GM18520 (cell line): ENCODE measurements at regions not wholly inside any gene's neighbourhood (a gene's known extent, or its start where the extent isn't known, plus 50 kb on each side); places are given as distances from the start of the nearest gene placed in this dataset.

Experiments used
- ATAC-seq: cut with Tn5 transposase; IDR thresholded peaks from one replicate; pipeline ENCODE4 v1.9.1; 2021; ENCODE audit not compliant: unreplicated experiment

DNA sequence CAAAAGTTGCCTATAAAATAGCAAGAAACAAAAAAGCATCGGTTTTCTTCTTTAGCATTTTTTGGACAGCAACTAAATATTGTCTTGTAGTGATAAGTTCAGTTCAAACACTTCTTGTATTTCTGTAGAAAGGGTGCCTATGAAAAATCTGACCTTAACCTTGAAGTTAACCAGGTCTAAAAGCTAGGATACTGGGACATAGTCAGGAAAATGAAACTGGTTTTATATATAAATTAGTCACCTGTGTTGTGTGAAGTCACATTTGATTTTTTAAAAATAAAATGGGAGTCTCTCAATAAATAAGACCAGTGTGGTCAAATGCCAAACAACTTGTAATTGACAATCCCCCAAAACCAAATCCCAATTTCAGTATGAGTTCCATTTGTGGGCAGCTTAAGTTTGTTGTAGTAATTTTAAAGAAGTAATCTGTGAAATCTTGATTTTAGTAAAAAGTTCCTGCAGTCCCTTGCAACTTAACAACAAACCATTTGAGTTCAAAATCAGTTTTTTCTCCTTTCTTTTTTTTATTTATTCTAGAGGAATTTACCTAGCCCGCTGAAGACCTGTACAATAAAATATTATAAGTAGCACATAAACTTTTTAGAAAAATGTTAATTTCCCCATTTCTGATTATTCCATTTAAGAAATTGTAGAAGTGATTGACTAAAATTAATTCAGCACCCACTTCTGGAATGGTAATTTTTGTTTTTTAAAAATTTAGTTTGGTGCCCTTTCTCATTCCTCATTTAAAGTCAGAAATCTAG is 84.5 kb upstream of the PPARA start:
- ATAC-seq, result no peak

DNA sequence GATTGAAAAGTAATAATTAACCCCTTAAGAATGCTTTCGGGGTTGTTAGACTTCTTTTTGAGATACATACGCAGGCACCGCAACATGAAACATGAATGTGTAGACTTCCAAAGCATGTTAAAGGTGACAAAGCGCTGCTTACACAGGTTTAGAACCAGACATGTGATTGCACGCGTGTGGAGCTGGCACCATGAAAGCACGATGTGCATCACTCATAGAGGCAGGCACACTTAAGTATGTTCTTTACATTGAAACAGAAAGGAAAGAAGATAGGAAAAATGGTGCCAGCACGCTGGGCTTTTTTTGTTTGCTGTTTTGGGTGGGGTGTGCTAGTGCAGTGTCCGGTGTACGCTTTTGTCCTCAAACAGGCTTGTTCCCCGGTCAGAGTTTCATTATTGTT is 83.6 kb upstream of the PPARA start:
- no peak for ATAC-seq

GRCh38 chr22:46067159-46068111 is 82.9 kb upstream of the PPARA start:
- no peak for ATAC-seq

DNA sequence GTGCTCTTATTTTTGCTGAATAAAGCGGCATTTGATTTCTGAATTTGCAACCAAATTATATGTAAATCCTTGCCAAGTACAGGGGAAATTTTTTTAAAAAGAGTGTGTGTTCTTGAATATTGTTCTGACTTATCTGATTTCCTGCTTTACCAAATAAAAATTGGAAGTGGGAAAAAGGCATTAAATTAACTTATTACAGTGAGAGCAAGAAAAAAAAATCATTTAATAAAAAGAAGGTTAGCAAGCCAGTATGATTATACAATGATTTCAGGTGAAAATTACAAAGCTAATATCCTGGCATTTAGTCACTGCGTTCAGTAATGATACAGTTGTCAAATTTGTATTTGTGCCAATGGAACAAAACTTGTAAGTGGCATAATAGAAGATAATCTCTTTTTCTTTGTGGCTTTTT is 82.1 kb upstream of the PPARA start:
- no peak for ATAC-seq

DNA sequence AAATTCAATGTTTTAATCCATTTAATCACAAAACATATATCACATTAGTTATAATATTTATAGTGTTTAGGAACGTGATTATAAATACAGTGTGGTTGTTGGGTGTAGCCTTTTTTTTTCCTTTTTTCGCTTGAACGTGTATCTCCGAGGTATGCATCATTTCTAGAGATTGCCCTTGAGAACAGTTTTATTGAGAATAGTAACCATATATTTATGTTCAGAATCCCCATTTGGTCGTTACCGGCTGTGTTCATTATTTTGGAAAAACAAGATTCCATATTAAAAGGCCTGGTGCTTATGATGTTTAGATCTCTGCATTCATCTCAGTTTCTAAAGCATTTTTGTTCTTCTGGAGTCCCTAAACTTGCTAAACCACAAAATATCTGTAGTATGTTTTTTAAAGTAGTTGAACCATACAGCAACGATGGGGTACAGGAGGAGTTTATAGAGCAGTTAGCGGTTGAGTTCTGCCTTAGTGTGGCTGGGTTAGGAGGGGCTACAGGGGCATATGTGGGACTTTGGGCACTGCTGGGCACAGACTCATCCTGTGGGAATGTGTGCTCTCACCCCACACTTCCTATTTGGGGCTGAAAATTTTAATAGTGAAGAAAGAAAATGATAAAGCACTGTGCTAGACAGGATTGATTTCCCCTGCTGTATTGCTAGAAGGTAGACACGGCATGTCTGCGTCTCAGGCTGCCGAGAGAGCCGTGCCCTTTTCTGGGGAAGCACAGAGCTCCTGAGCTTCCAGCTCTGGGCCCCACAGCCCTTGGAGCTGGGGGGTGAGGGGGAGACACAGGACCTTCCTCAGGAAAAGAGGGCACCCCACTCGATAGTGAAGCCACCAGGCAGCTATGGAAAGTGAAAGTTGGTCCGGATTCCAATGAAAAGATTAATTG is 81.5 kb upstream of the PPARA start:
- no peak for ATAC-seq

DNA sequence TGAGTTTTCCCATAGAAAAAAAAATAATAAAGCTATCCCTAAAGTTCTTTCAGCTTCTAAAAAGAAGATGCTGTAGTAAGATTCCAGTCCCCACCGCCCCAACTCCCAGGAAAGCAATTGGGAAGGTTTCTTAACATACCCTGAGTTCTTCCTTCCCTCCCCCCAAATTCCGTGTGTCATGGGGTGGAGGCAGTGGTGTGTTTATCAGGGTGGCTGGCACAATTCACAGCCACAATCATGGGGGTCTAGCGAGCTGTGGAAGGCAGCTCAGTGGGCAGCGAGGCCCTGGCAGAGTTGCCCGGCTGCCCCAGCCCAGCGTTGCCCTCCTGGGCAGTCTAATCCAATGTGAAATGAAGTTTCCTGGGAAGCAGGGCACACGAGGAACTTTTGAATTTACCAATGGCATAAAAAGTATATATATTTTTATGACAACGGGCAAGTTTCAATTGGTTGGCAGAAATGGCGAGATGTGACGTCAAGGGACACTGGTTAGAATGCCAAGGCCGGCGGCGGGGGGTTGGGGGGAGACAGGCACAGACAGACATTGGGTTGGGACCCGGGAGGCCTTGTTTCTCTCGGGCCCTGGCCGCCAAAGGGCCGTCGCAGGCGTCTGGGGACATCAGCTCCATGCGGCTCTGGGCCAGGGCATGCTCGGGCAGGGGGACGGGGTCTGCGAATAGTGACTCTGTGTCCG is 80.7 kb upstream of the PPARA start:
- no peak for ATAC-seq

- no peak for ATAC-seq
Observed at GRCh38 chr22:46070215-46070802, 80.0 kb upstream of the PPARA start.

- ATAC-seq, result no peak
Observed at GRCh38 chr22:46070803-46071450, 79.4 kb upstream of the PPARA start.

DNA sequence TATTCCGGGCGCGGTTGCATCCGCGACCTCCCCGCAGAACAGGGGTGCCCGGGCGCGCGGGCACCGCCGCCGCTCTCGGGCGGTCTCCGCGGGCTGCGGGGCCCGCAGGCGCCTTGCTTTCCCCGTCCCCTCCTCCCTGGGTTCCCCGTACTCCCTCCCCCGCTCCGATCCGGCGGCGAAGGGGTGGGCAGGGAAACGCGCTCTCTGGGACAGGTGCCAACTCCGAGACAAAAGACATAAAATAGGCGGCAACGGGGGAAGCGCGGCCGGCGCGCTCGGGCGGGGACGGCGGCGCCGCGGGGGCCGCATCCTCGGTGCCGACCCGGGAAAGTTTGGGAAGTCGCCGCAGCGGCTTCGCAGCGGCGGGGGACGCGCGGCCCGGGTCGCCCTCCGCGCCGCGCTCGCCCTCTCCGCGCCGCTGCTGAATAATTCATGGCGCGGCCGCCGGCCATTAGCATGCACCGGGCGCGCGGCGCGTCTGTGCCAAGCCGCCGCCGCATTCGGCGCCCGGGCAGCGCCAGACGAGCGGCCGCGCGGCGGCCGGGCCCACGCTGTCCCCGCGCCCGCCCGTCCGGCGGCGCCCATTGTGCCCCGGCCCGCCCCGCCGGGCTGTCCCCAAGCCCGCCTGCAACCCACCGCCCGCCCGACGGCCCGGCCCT is 78.7 kb upstream of the PPARA start:
- no peak for ATAC-seq

- ATAC-seq, result no peak
Observed at GRCh38 chr22:46072110-46072881, 78.0 kb upstream of the PPARA start.

DNA sequence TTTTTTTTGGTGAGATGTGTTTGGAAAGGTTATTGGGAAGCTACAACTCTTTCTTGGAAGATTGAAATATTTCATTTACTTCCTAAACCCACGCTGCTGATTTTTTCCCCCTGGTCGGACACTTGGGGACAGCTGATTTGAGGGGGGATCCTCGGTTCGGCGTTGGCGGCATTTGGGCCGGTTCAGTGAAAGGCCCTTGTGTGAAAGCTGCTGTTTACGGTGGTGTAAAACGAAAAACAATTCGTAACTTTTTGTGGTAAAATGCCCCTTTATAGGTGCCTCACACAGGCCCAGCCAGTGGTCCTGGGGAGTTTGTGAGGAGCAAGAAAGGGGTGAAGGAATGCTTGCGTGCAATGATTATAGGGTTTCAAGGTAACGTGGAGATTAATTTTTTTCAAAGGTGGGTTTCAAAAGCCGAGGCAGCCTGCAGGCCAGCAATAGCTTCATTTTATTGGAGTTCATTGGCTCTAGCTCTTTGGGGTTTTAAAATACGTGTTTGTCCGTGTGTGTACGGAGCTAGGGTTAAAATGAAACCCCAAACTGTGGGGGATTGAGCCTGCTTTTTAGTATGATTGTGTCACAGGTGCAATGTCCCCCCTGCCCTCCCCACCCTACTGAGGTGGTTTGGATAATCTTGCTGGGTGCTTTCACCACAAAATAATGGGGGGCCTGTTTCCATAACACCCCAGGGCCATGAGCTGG is 77.2 kb upstream of the PPARA start:
- ATAC-seq, result no peak

DNA sequence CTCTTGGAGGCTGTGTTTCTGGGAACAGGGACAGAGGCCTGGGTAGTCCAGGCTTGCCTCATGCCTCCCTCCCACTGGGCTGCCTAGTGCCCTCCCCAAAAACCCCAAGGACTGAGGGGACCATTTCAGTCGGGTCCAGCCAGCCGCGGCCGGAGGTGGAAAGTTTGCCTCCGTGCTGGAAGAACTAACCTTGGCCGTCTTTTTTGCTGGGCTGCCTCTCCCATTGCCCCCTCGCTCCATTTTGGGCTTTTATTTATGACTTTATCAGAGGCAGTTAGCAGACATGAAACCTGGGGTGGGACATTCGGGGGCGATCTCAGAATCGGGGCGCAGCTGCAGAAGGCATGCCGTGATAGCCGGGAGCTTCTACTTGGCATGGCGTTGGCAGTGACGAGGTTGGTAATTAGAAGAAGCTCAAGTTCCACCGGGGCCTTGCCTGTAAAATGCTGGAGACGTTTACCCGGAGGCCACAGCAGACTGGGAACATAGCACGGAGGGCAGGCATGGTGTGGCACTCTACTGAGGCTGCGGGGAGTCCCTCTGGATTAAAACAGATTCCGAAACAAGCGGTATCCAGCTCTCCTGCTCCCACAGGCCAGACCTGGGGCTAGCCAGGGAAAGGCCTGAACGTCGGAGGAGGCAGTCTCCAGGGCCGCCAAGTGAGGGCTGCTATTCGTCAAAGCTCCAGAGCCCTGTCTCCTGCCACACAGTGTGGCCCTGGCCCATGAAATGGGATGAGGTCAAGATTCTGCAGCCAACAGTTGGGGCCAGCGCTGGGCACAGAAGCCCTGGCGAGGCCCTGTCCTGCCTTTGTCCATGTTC is 76.4 kb upstream of the PPARA start:
- ATAC-seq, result no peak

GRCh38 chr22:46074771-46075551 is 75.4 kb upstream of the PPARA start:
- no peak for ATAC-seq

GRCh38 chr22:46075764-46076531 is 74.4 kb upstream of the PPARA start:
- ATAC-seq, result no peak

DNA sequence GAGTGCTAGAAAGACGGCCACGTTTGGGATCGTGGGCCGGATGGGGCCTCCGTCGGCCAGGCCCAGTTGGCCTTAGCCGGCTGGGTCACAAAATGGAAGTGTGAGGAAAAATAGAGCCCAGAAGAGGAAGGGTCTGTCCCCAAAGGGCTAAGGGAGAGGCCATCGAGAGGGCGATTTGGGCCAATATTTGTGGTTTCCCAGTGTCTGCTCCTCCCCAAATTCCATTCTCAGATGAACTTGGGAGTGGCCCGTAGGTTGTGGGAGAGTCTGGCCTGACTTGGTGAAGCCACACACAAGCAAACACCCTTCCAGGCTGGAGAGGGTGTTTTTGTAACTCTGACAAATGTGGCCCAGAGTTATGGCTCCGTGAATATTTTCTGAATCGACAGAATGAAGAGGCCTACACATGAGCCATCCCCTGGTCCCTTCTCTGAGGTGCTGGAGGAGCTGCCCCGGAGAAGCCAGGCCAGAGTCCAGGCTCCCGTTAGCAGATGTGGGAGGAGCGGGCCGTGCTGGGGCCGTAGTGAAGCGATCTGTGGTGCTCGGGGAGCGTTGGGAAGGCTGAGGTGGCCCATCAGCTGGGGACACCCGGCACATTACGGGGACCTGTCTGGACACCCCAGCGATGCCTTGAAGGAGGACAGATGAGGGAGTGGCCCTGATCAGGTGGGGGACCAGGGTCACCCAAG is 73.5 kb upstream of the PPARA start:
- ATAC-seq, result no peak
